Colonic mucosa (tissue), 4 donors: ENCODE measurements at regions not wholly inside any gene's neighbourhood (a gene's known extent, or its start where the extent isn't known, plus 50 kb on each side); places are given as distances from the start of the nearest gene placed in this dataset.

Experiments
- DNase-seq: peaks from one replicate; pipeline ENCODE4 v3.0.0-alpha.2; 2020
- H3K27ac ChIP-seq: fragments of 200-600 bp; one replicate; pipeline ENCODE4 v1.8.0; 2021
- H3K27me3 ChIP-seq: fragments of 200-600 bp; one replicate; pipeline ENCODE4 v1.8.0; 2021
- H3K36me3 ChIP-seq: fragments of 200-600 bp; one replicate; pipeline ENCODE4 v1.8.0; 2021
- H3K4me1 ChIP-seq: fragments of 200-600 bp; one replicate; pipeline ENCODE4 v1.8.0; 2021; ENCODE audit warnings: mild to moderate bottlenecking
- H3K4me3 ChIP-seq: fragments of 200-600 bp; one replicate; pipeline ENCODE4 v1.8.0; 2021
- H3K9ac ChIP-seq, 2 donors: one replicate each; pipeline ENCODE4 v1.7.0; 2013; ENCODE audit warnings: control low read depth in 2 of 2, low read depth in 2 of 2, low read length in 2 of 2
- H3K9me3 ChIP-seq: fragments of 200-600 bp; one replicate; pipeline ENCODE4 v1.8.0; 2021
- intact Hi-C: fragments of 100-400 bp; cut with DNase I; formaldehyde crosslinking; loops from one replicate; pipeline ENCODE4 v1.14.1; 2022
- TF ChIP-seq, protein P1 (sequence below): fragments of 200-600 bp; IDR thresholded peaks from one replicate; pipeline ENCODE4 v1.8.0; 2022; ENCODE audit warnings: antibody characterized with exemption, mild to moderate bottlenecking
- donor health status: healthy.
- donor health status: DM: no; HTN: no; CAD: no.
- donor health status: DM: no; HTN: no; CAD: no.

- no peaks in the 10 kb centered on the region for H3K36me3 ChIP-seq
- no peak overlapping the region for H3K27ac ChIP-seq
- no peaks in the 10 kb centered on the region for H3K27me3 ChIP-seq
- TF ChIP-seq, protein P1, sequence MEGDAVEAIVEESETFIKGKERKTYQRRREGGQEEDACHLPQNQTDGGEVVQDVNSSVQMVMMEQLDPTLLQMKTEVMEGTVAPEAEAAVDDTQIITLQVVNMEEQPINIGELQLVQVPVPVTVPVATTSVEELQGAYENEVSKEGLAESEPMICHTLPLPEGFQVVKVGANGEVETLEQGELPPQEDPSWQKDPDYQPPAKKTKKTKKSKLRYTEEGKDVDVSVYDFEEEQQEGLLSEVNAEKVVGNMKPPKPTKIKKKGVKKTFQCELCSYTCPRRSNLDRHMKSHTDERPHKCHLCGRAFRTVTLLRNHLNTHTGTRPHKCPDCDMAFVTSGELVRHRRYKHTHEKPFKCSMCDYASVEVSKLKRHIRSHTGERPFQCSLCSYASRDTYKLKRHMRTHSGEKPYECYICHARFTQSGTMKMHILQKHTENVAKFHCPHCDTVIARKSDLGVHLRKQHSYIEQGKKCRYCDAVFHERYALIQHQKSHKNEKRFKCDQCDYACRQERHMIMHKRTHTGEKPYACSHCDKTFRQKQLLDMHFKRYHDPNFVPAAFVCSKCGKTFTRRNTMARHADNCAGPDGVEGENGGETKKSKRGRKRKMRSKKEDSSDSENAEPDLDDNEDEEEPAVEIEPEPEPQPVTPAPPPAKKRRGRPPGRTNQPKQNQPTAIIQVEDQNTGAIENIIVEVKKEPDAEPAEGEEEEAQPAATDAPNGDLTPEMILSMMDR: no peak
- intact Hi-C loops: no loop called here
- no peak overlapping the region for H3K9ac ChIP-seq
- no peak overlapping the region for H3K4me3 ChIP-seq
- DNase-seq: no peak
- H3K9me3 ChIP-seq: no peaks in the 10 kb centered on the region
- no peaks in the 10 kb centered on the region for H3K4me1 ChIP-seq
Observed at GRCh38 chr10:8636371-8636770, 581.9 kb downstream of the GATA3 start.

DNA sequence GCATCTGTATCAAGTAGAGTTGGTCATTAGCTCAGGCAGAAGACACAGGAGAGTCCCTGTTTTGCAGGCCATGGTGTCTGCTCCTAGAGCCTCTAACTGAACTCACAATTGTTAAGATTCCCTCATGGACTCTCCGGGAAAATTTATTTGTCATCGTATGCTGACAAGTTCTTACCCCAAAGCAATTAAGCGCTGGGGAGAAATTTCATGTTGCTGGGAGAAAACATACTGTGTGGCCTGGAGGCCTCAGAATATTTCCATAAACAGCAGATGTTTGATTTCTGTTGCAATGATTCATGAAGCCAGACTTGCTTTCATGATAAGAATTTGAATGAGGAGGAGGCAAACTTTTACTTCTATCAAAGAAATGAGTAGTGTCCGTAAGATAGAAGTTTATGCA, 583.2 kb downstream of the GATA3 start:
- H3K27me3 ChIP-seq: no peaks in the 10 kb centered on the region
- H3K4me1 ChIP-seq: no peaks in the 10 kb centered on the region
- intact Hi-C loops: no loop called here
- H3K9ac ChIP-seq: no peak overlapping the region
- TF ChIP-seq, protein P1: no peak
- H3K36me3 ChIP-seq: no peaks in the 10 kb centered on the region
- no peak for DNase-seq
- H3K4me3 ChIP-seq: no peak overlapping the region
- H3K27ac ChIP-seq: no peak overlapping the region
- no peaks in the 10 kb centered on the region for H3K9me3 ChIP-seq

GRCh38 chr10:8638088-8638672, 583.7 kb downstream of the GATA3 start:
- Histone ChIP-seq H3K4me3 (no peak overlapping the region), H3K27me3 (no peaks in the 10 kb centered on the region), H3K9me3 (no peaks in the 10 kb centered on the region), H3K4me1 (no peaks in the 10 kb centered on the region), H3K27ac (no peak overlapping the region), H3K36me3 (no peaks in the 10 kb centered on the region), H3K9ac (no peak overlapping the region)
- no peak for DNase-seq
- TF ChIP-seq, protein P1: no peak
- intact Hi-C loops: no loop called here

GRCh38 chr10:8639486-8640185, 585.1 kb downstream of the GATA3 start:
- Histone ChIP-seq H3K27me3 (no peaks in the 10 kb centered on the region), H3K9ac (no peak overlapping the region), H3K9me3 (no peaks in the 10 kb centered on the region), H3K4me3 (no peak overlapping the region), H3K27ac (no peak overlapping the region), H3K4me1 (no peaks in the 10 kb centered on the region), H3K36me3 (no peaks in the 10 kb centered on the region)
- intact Hi-C loops: no loop called here
- TF ChIP-seq, protein P1: no peak
- no peak for DNase-seq

GRCh38 chr10:8640301-8640700, 585.8 kb downstream of the GATA3 start:
- no peaks in the 10 kb centered on the region for H3K4me1 ChIP-seq
- DNase-seq: no peak
- no peaks in the 10 kb centered on the region for H3K9me3 ChIP-seq
- intact Hi-C loops: no loop called here
- no peak overlapping the region for H3K27ac ChIP-seq
- TF ChIP-seq, protein P1: no peak
- no peak overlapping the region for H3K9ac ChIP-seq
- H3K27me3 ChIP-seq: no peaks in the 10 kb centered on the region
- H3K36me3 ChIP-seq: no peaks in the 10 kb centered on the region
- no peak overlapping the region for H3K4me3 ChIP-seq
